Activated CD4-positive, CD25-positive, alpha-beta regulatory T cell treated with anti-CD3 and anti-CD28 coated beads, Interleukin-2, amount 50 U/mL, for 72 hours (primary cell): ENCODE measurements at regions not wholly inside any gene's neighbourhood (a gene's known extent, or its start where the extent isn't known, plus 50 kb on each side); places are given as distances from the start of the nearest gene placed in this dataset.
"Not testable (repeated sequence)": the region's sequence is repeated elsewhere in the genome, so short reads cannot be mapped to it uniquely, and the experiment has no call there.

ENCODE experiments used
- DNase-seq: peaks from one replicate; pipeline ENCODE4 v3.0.0; 2021

GRCh38 chr1:120941066-120941465, 51.5 kb downstream of the PPIAL4A start:
- not testable (repeated sequence) for DNase-seq

GRCh38 chr1:120941836-120942217, 52.3 kb downstream of the PPIAL4A start:
- DNase-seq: not testable (repeated sequence)

- peak; percentile 80 for DNase-seq
Measured at GRCh38 chr1:120942218-120942944, 52.8 kb downstream of the PPIAL4A start.

GRCh38 chr1:120942945-120943319, 53.4 kb downstream of the PPIAL4A start:
- DNase-seq: not testable (repeated sequence)

- DNase-seq: not testable (repeated sequence)
Measured at GRCh38 chr1:120944691-120945090, 55.1 kb downstream of the PPIAL4A start.

- DNase-seq: not testable (repeated sequence)
Measured at GRCh38 chr1:120945122-120945521, 55.6 kb downstream of the PPIAL4A start.

- not testable (repeated sequence) for DNase-seq
Measured at GRCh38 chr1:120947114-120947513, 57.5 kb downstream of the PPIAL4A start.

GRCh38 chr1:120949724-120950123, 60.2 kb downstream of the PPIAL4A start:
- not testable (repeated sequence) for DNase-seq

- DNase-seq: not testable (repeated sequence)
Measured at GRCh38 chr1:120950633-120951032, 61.1 kb downstream of the PPIAL4A start.

- DNase-seq: not testable (repeated sequence)
Measured at GRCh38 chr1:120951100-120951499, 61.5 kb downstream of the PPIAL4A start.

- DNase-seq: not testable (repeated sequence)
Measured at GRCh38 chr1:120952207-120952870, 62.8 kb downstream of the PPIAL4A start.

- not testable (repeated sequence) for DNase-seq
Measured at GRCh38 chr1:120952871-120953265, 63.3 kb downstream of the PPIAL4A start.

GRCh38 chr1:120954736-120955135, 65.2 kb downstream of the PPIAL4A start:
- DNase-seq: no peak

- DNase-seq: not testable (repeated sequence)
Measured at GRCh38 chr1:120955961-120956360, 66.4 kb downstream of the PPIAL4A start.

- not testable (repeated sequence) for DNase-seq
Measured at GRCh38 chr1:120966018-120966417, 76.4 kb downstream of the PPIAL4A start.

GRCh38 chr1:120972863-120973262, 83.3 kb downstream of the PPIAL4A start:
- DNase-seq: not testable (repeated sequence)

GRCh38 chr1:120973836-120974235, 84.3 kb downstream of the PPIAL4A start:
- DNase-seq: not testable (repeated sequence)

- DNase-seq: not testable (repeated sequence)
Measured at GRCh38 chr1:120977279-120977678, 87.7 kb downstream of the PPIAL4A start.

- DNase-seq: not testable (repeated sequence)
Measured at GRCh38 chr1:120981489-120982094, 92.0 kb downstream of the PPIAL4A start.

GRCh38 chr1:120994614-120995013, 105.0 kb downstream of the PPIAL4A start:
- DNase-seq: not testable (repeated sequence)

- not testable (repeated sequence) for DNase-seq
Measured at GRCh38 chr1:120995025-120995424, 105.5 kb downstream of the PPIAL4A start.

- not testable (repeated sequence) for DNase-seq
Measured at GRCh38 chr1:121001090-121001726, 111.6 kb downstream of the PPIAL4A start.

GRCh38 chr1:121003230-121003629, 113.7 kb downstream of the PPIAL4A start:
- DNase-seq: not testable (repeated sequence)
